Gastroesophageal sphincter (tissue), 4 donors: ENCODE measurements at regions not wholly inside any gene's neighbourhood (a gene's known extent, or its start where the extent isn't known, plus 50 kb on each side); places are given as distances from the start of the nearest gene placed in this dataset.

ENCODE experiments used
- ATAC-seq: fragments of 150-250 bp; one replicate; pipeline ENCODE4 v1.9.1; 2016; ENCODE audit warnings: mild to moderate bottlenecking, moderate library complexity
- H3K27ac ChIP-seq, 4 donors: fragments of 200-600 bp; sonication (generic) in 3 of 4; 1 replicate in 3 of 4; 2 replicates in 1 of 4; pipeline ENCODE4 v1.5.1; 2016 to 2019
- H3K27me3 ChIP-seq: fragments of 200-600 bp; sonication (generic); one replicate; pipeline ENCODE4 v1.5.1; 2019
- H3K36me3 ChIP-seq, 2 donors: fragments of 200-600 bp; sonication (generic); one replicate each; pipeline ENCODE4 v1.5.1; 2019; ENCODE audit warnings: control low read depth in 1 of 2
- H3K4me1 ChIP-seq, 3 donors: fragments of 200-600 bp; sonication (generic); 1 replicate in 2 of 3; 2 replicates in 1 of 3; pipeline ENCODE4 v1.5.1; 2016 to 2019; ENCODE audit warnings: control low read depth in 2 of 3
- H3K4me3 ChIP-seq, 2 donors: fragments of 200-600 bp; sonication (generic); one replicate each; pipeline ENCODE4 v1.5.1; 2019; ENCODE audit warnings: mild to moderate bottlenecking in 1 of 2, moderate library complexity in 1 of 2
- H3K9me3 ChIP-seq, 3 donors: fragments of 200-600 bp; sonication (generic); one replicate each; pipeline ENCODE4 v1.5.1; 2017 to 2019; ENCODE audit warnings: control low read depth in 2 of 3
- CTCF ChIP-seq, 4 experiments: fragments of 200-600 bp in 2 of 4; fragments of 450-650 bp in 2 of 4; sonication (generic) in 1 of 4; IDR thresholded peaks; one replicate each; pipeline ENCODE4 v1.5.1; 2017 to 2019; ENCODE audit warnings: antibody characterized with exemption in 4 of 4, mild to moderate bottlenecking in 2 of 4, moderate library complexity in 2 of 4
- EP300 ChIP-seq: sonication (generic); formaldehyde crosslinking; IDR thresholded peaks from one replicate; pipeline ENCODE4 v1.6.1; 2017; ENCODE audit warnings: antibody characterized with exemption, mild to moderate bottlenecking
- POLR2A ChIP-seq, 2 donors: fragments of 450-650 bp; IDR thresholded peaks; one replicate each; pipeline ENCODE4 v1.6.1; 2017; ENCODE audit warnings: antibody characterized with exemption in 2 of 2, mild to moderate bottlenecking in 2 of 2, moderate library complexity in 1 of 2
- POLR2AphosphoS5 ChIP-seq: sonication (generic); formaldehyde crosslinking; IDR thresholded peaks from one replicate; pipeline ENCODE4 v1.6.1; 2017; ENCODE audit warnings: antibody characterized with exemption
- WGBS, 2 donors: methylation state at CpG; one replicate each; pipeline ENCODE4 v1.1.5; 2018; ENCODE audit warnings: low coverage in 1 of 2; 5-methylcytosine and 5-hydroxymethylcytosine counted together

- no peak for ATAC-seq
- peaks cover 0 to 22% (median 0%) of the 10 kb centered on the region in 3 donors for H3K9me3 ChIP-seq
- no peak overlapping the region for H3K4me3 ChIP-seq
- H3K27me3 ChIP-seq: no peaks in the 10 kb centered on the region
- H3K4me1 ChIP-seq: no peaks in the 10 kb centered on the region
- no peak for TF ChIP-seq CTCF (IDR thresholded peaks at IDR 0.05)
- no peak overlapping the region for H3K27ac ChIP-seq
- no peaks in the 10 kb centered on the region for H3K36me3 ChIP-seq
- WGBS, 2 donors: 30 to 67% methylated on average over 2 to 3 of the region's 3 CpGs
Observed at GRCh38 chr5:16013334-16014065, 166.1 kb downstream of the MARCHF11 start.

- Histone ChIP-seq H3K27ac (no peak overlapping the region), H3K4me3 (no peak overlapping the region), H3K27me3 (no peaks in the 10 kb centered on the region), H3K9me3 (peaks cover 0 to 18% (median 0%) of the 10 kb centered on the region in 3 donors), H3K4me1 (no peaks in the 10 kb centered on the region), H3K36me3 (no peaks in the 10 kb centered on the region)
- TF ChIP-seq POLR2AphosphoS5 (no peak), CTCF (IDR thresholded peaks at IDR 0.05) (no peak), POLR2A (IDR thresholded peaks at IDR 0.05) (no peak), EP300 (no peak)
- ATAC-seq: no peak
Observed at GRCh38 chr5:16009256-16009655, 170.3 kb downstream of the MARCHF11 start.

- Histone ChIP-seq H3K27me3 (peaks cover 10% of the 10 kb centered on the region), H3K36me3 (no peaks in the 10 kb centered on the region), H3K9me3 (peaks cover 0 to 18% (median 0%) of the 10 kb centered on the region in 3 donors), H3K27ac (no peak overlapping the region), H3K4me3 (no peak overlapping the region), H3K4me1 (no peaks in the 10 kb centered on the region)
- 87 to 100% methylated on average over 1 to 2 of the region's 2 CpGs for WGBS, 2 donors
- ATAC-seq: no peak
- TF ChIP-seq POLR2A (IDR thresholded peaks at IDR 0.05) (no peak), POLR2AphosphoS5 (no peak), EP300 (no peak), CTCF (IDR thresholded peaks at IDR 0.05) (no peak)
Observed at GRCh38 chr5:16007750-16008415, 171.7 kb downstream of the MARCHF11 start.

GRCh38 chr5:16005225-16005624 is 174.4 kb downstream of the MARCHF11 start:
- no peak overlapping the region for H3K4me3 ChIP-seq
- no peak overlapping the region for H3K27ac ChIP-seq
- peaks cover 10% of the 10 kb centered on the region for H3K27me3 ChIP-seq
- ATAC-seq: no peak
- no peak for TF ChIP-seq EP300
- no peak for TF ChIP-seq CTCF (IDR thresholded peaks at IDR 0.05)
- no peak for TF ChIP-seq POLR2A (IDR thresholded peaks at IDR 0.05)
- TF ChIP-seq POLR2AphosphoS5: no peak
- peaks cover 0 to 9% (median 0%) of the 10 kb centered on the region in 3 donors for H3K9me3 ChIP-seq
- H3K4me1 ChIP-seq: no peaks in the 10 kb centered on the region
- no peaks in the 10 kb centered on the region for H3K36me3 ChIP-seq

- no peak overlapping the region for H3K27ac ChIP-seq
- H3K27me3 ChIP-seq: peaks cover 10% of the 10 kb centered on the region
- no peaks in the 10 kb centered on the region for H3K36me3 ChIP-seq
- no peaks in the 10 kb centered on the region for H3K4me1 ChIP-seq
- 43 to 54% methylated on average over 2 of the region's 2 CpGs for WGBS, 2 donors
- ATAC-seq: no peak
- no peak overlapping the region for H3K4me3 ChIP-seq
- H3K9me3 ChIP-seq: no peaks in the 10 kb centered on the region
- TF ChIP-seq EP300: no peak
- no peak for TF ChIP-seq POLR2AphosphoS5
- no peak for TF ChIP-seq CTCF (IDR thresholded peaks at IDR 0.05)
- no peak for TF ChIP-seq POLR2A (IDR thresholded peaks at IDR 0.05)
Observed at GRCh38 chr5:16000056-16000455, 179.5 kb downstream of the MARCHF11 start.
